Kidney epithelial cell (primary cell): ENCODE measurements at regions not wholly inside any gene's neighbourhood (a gene's known extent, or its start where the extent isn't known, plus 50 kb on each side); places are given as distances from the start of the nearest gene placed in this dataset.

ENCODE experiments used
- DNase-seq: peaks from one replicate; pipeline ENCODE4 v3.0.0-alpha.2; 2010; ENCODE audit warnings: low read depth
- H3K27me3 ChIP-seq: 2 replicates; pipeline ENCODE4 v1.6.0; 2011; ENCODE audit warnings: low read length; ENCODE audit not compliant: control insufficient read depth, insufficient read depth
- H3K36me3 ChIP-seq: 2 replicates; pipeline ENCODE4 v1.5.1; 2011; ENCODE audit warnings: low read length; ENCODE audit not compliant: control insufficient read depth, insufficient read depth
- H3K4me3 ChIP-seq: 2 replicates; pipeline ENCODE4 v1.5.1; 2011; ENCODE audit warnings: low read depth, mild to moderate bottlenecking, control low read depth, low read length
- CTCF ChIP-seq: IDR thresholded peaks from 2 replicates; pipeline ENCODE4 v1.5.1; 2011; ENCODE audit warnings: mild to moderate bottlenecking, moderate library complexity, low read length, control low read depth, inconsistent platforms; ENCODE audit not compliant: insufficient read depth, poor library complexity, severe bottlenecking

DNA sequence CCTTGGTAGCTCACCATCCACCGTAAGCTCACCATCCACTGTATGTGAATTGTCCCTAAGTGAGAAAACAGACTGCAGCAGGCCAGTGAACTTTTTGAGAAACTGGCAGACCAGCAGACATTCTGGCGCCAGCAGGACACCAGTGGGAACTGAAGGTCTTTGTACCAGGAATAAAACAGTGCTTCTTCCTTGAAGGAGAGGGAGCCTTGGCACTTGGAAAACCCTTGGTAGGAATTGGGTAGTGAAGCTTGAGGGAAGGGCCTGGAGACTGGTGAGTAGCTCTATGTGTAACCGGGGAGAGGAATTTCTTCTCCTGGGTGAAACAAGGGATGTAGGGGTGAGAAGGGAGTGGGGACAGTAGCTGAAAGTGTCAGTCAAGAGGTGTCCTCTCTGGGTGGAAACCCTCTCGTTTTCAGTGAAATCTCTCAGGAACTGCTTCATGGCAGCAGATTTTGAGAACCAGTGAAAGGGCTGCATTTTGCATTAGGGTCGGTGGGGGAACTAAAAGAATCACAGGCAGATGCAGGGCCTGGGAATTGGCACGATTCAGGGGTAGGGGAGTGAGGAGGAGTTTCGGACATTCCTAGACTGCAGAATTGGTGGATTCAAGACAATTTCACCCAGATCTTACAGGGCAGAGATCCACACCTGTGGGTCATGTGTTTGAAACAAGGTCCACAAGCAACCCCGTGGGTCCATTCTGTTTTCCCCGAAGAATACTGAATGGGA, 131.5 kb upstream of the DLX2 start:
- DNase-seq, result no peak
- Histone ChIP-seq H3K4me3 (no peak overlapping the region), H3K36me3 (no peaks in the 10 kb centered on the region), H3K27me3 (peaks cover 10% of the 10 kb centered on the region)
- TF ChIP-seq CTCF, result no peak

DNA sequence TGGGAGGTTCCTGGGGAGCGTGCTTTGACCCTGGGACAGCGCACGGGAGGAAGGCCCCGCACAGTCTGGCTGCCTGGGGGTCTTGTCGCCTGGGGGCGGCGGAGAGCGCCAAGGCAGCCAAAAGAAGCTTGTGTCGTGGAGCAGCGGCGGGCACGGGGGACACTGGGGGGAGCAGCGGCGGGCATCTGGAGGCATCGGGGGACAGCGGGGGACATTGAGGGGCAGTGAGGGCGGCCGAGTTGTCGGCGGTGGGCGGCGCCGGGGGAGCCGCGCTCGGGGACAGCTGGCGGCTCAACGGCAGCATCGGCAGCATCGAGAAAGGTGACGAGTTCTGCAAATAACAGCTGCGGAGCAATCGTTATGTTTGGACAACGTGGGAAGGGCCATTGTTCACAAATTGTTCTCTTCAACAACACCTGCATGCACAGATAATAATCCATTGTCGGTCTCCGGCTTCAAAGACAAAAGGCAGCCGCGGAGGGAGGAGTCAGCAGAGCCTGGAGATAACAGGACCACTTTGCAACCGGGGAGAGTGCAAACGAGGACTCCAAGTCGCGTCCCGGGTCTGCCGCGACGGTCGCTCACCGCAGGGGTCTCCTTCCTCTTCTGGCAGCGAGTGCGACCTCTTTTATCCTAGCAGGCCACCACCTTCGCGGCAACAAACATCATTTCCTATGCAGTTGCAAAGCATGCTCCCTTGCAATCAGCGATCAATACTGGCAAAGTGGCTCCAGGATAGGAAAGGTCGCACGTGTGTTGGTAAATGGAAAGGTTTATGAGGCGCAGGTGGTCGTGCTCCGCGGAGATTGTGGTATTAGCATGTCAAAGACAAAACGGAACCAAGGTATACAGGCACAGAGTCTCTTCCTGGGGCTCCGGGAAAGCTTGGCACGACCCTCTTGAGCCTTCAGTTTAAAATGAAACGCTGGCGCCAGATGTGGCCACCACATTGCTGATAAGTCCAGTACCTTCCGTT, 132.3 kb upstream of the DLX2 start:
- H3K4me3 ChIP-seq, result peak overlapping the region; percentile 32
- peaks cover 10% of the 10 kb centered on the region for H3K27me3 ChIP-seq
- no peaks in the 10 kb centered on the region for H3K36me3 ChIP-seq
- TF ChIP-seq CTCF, result peak; percentile 12
- no peak for DNase-seq

DNA sequence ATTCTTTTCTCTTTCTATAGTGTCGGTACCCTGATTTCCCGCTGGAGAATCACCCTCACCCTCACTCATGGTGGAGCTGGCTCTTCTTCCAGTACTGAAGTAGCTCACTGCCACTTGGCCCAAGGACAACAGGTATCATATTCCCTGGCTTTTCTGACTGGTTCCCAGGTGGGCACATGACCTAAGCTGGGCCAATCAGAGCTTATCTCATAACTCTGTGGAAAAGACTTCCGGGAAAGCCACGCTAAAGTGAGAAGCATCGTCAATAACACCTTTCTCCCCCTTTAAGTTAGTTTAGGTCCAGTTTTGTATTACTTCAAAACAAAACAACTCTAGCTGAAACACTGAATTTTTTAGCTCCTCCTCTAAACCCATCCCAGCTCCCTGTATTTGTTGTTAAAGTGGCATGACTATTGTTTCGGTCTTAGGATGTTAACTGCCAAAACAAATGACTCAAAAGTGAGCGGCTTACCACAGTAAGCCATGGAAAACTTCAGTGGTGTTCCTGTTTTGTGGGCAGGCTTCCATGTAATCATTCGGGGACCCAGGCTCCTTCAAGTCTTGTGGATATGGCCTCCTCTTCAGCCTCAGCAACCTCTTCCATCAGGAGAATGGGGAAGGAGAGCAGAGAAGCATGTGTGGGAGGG, 137.4 kb upstream of the DLX2 start:
- no peak overlapping the region for H3K4me3 ChIP-seq
- no peak for DNase-seq
- H3K27me3 ChIP-seq, result peaks cover 4% of the 10 kb centered on the region
- TF ChIP-seq CTCF, result no peak
- no peaks in the 10 kb centered on the region for H3K36me3 ChIP-seq

DNA sequence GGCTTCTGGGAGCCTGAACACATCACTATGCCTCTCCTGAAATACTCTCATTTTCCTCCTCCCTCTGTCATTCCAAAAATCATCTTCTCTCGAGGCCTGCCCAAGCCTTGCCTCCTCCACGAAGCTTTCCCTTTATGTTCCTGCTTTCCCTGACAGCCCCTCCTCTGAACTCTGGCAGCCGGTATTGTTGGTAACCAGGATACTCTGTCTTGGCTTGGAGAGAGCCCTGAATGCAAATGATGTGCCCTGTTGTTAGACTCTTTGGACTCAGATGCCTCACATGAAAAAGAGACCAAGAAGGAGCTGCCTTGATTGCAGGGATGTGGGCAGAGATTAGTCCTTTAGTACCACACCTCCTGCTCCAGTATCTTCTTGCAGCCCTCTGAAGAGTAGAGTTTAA, 138.5 kb upstream of the DLX2 start:
- H3K27me3 ChIP-seq, result no peaks in the 10 kb centered on the region
- H3K4me3 ChIP-seq, result no peak overlapping the region
- DNase-seq, result no peak
- H3K36me3 ChIP-seq, result no peaks in the 10 kb centered on the region
- no peak for TF ChIP-seq CTCF

GRCh38 chr2:172242471-172242870, 139.8 kb upstream of the DLX2 start:
- H3K36me3 ChIP-seq, result no peaks in the 10 kb centered on the region
- DNase-seq, result no peak
- no peak for TF ChIP-seq CTCF
- no peaks in the 10 kb centered on the region for H3K27me3 ChIP-seq
- H3K4me3 ChIP-seq, result no peak overlapping the region
